ENCODE measurements at regions not wholly inside any gene's neighbourhood (a gene's known extent, or its start where the extent isn't known, plus 50 kb on each side); places are given as distances from the start of the nearest gene placed in this dataset.

GRCh38 chr4:19707876-19708275, 543.8 kb upstream of the SLIT2 start:
- Histone ChIP-seq H3K36me3 (no peaks in the 10 kb centered on the region), H3K9me3 (no peaks in the 10 kb centered on the region), H3K4me3 (no peak overlapping the region), H3K27ac (no peak overlapping the region), H3K27me3 (no peaks in the 10 kb centered on the region), H3K4me1 (no peaks in the 10 kb centered on the region)
- 56 to 82% methylated on average over 1 of the region's 1 CpG for WGBS, 2 donors (ENCODE audit: low coverage in 1 of 2)
- intact Hi-C loops (cut with DNase I; ENCODE audit: low total_unique reads), result no loop called here
- DNase-seq, result no peak
- TF ChIP-seq CTCF (IDR thresholded peaks at IDR 0.05) (no peak), POLR2A (IDR thresholded peaks at IDR 0.05) (no peak), POLR2AphosphoS5 (IDR thresholded peaks at IDR 0.05) (no peak), EP300 (IDR thresholded peaks at IDR 0.05; ENCODE audit: low read depth) (no peak)
- in situ Hi-C loops (cut with MboI; ENCODE audit: low pct_ligation_motif_present in 1 of 4, low pct_unique_long_range_greater_than_20kb in 1 of 4, low sequenced_read_pairs in 3 of 4), result no loop called here

- Histone ChIP-seq H3K9me3 (no peaks in the 10 kb centered on the region), H3K4me1 (no peaks in the 10 kb centered on the region), H3K4me3 (no peak overlapping the region), H3K36me3 (no peaks in the 10 kb centered on the region), H3K27me3 (no peaks in the 10 kb centered on the region), H3K27ac (no peak overlapping the region)
- in situ Hi-C loops (cut with MboI; ENCODE audit: low pct_ligation_motif_present in 1 of 4, low pct_unique_long_range_greater_than_20kb in 1 of 4, low sequenced_read_pairs in 3 of 4) (no loop called here), intact Hi-C loops (cut with DNase I; ENCODE audit: low total_unique reads) (no loop called here)
- 54 to 63% methylated on average over 4 of the region's 4 CpGs for WGBS, 2 donors (ENCODE audit: low coverage in 1 of 2)
- TF ChIP-seq POLR2A (IDR thresholded peaks at IDR 0.05) (no peak), CTCF (IDR thresholded peaks at IDR 0.05) (no peak), POLR2AphosphoS5 (IDR thresholded peaks at IDR 0.05) (no peak), EP300 (IDR thresholded peaks at IDR 0.05; ENCODE audit: low read depth) (no peak)
- no peak for DNase-seq
Measured at GRCh38 chr4:19703391-19703790, 548.3 kb upstream of the SLIT2 start.

- TF ChIP-seq CTCF (IDR thresholded peaks at IDR 0.05) (no peak), POLR2A (IDR thresholded peaks at IDR 0.05) (no peak), POLR2AphosphoS5 (IDR thresholded peaks at IDR 0.05) (no peak), EP300 (IDR thresholded peaks at IDR 0.05; ENCODE audit: low read depth) (no peak)
- intact Hi-C loops (cut with DNase I; ENCODE audit: low total_unique reads) (no loop called here), in situ Hi-C loops (cut with MboI; ENCODE audit: low pct_ligation_motif_present in 1 of 4, low pct_unique_long_range_greater_than_20kb in 1 of 4, low sequenced_read_pairs in 3 of 4) (no loop called here)
- H3K27ac ChIP-seq, result no peak overlapping the region
- H3K4me1 ChIP-seq, result no peaks in the 10 kb centered on the region
- no peak overlapping the region for H3K4me3 ChIP-seq
- H3K27me3 ChIP-seq, result no peaks in the 10 kb centered on the region
- H3K36me3 ChIP-seq, result no peaks in the 10 kb centered on the region
- H3K9me3 ChIP-seq, result no peaks in the 10 kb centered on the region
- DNase-seq, result no peak
- 57 to 67% methylated on average over 2 of the region's 2 CpGs for WGBS, 2 donors (ENCODE audit: low coverage in 1 of 2)
Measured at GRCh38 chr4:19700992-19701391, 550.7 kb upstream of the SLIT2 start.

GRCh38 chr4:19698961-19699360, 552.7 kb upstream of the SLIT2 start:
- in situ Hi-C loops (cut with MboI; ENCODE audit: low pct_ligation_motif_present in 1 of 4, low pct_unique_long_range_greater_than_20kb in 1 of 4, low sequenced_read_pairs in 3 of 4), result no loop called here
- H3K27me3 ChIP-seq, result no peaks in the 10 kb centered on the region
- no peak for TF ChIP-seq EP300 (IDR thresholded peaks at IDR 0.05; ENCODE audit: low read depth)
- no peak for TF ChIP-seq CTCF (IDR thresholded peaks at IDR 0.05)
- no peak for TF ChIP-seq POLR2AphosphoS5 (IDR thresholded peaks at IDR 0.05)
- no peak for TF ChIP-seq POLR2A (IDR thresholded peaks at IDR 0.05)
- peaks cover 0 to 3% (median 0%) of the 10 kb centered on the region in 4 donors for H3K4me1 ChIP-seq
- H3K36me3 ChIP-seq, result no peaks in the 10 kb centered on the region
- DNase-seq, result no peak
- no peak overlapping the region for H3K4me3 ChIP-seq
- intact Hi-C loops (cut with DNase I; ENCODE audit: low total_unique reads), result no loop called here
- 87 to 92% methylated on average over 1 of the region's 1 CpG for WGBS, 2 donors (ENCODE audit: low coverage in 1 of 2)
- no peaks in the 10 kb centered on the region for H3K9me3 ChIP-seq
- H3K27ac ChIP-seq, result no peak overlapping the region

All from transverse colon (tissue), 4 donors.